ENCODE measurements at regions not wholly inside any gene's neighbourhood (a gene's known extent, or its start where the extent isn't known, plus 50 kb on each side); places are given as distances from the start of the nearest gene placed in this dataset.

- Histone ChIP-seq H3K4me3 (ENCODE audit: low read length) (no peak overlapping the region), H3K4me1 (ENCODE audit: insufficient read depth, low read length) (no peaks in the 10 kb centered on the region), H3K27me3 (ENCODE audit: control insufficient read depth in 1 of 2, insufficient read depth in 2 of 2, low read length in 2 of 2) (no peaks in the 10 kb centered on the region), H3K36me3 (ENCODE audit: insufficient read depth, low read length) (no peaks in the 10 kb centered on the region), H3K9me3 (ENCODE audit: control insufficient read depth in 1 of 2, insufficient read depth in 1 of 2, low read length in 2 of 2) (no peaks in the 10 kb centered on the region), H3K27ac (ENCODE audit: low read depth in 1 of 2, low read length in 2 of 2) (no peak overlapping the region)
- Mint-ChIP-seq H3K4me1 (ENCODE audit: low read depth) (no peaks in the 10 kb centered on the region), H3K9me3 (no peaks in the 10 kb centered on the region), H3K27me3 (peaks cover 16% of the 10 kb centered on the region), H3K4me3 (no peak overlapping the region), H3K36me3 (ENCODE audit: low read depth) (no peaks in the 10 kb centered on the region), H3K27ac (no peak overlapping the region)
- TF ChIP-seq CTCF (IDR thresholded peaks at IDR 0.05) = no peak
- ChIA-PET POLR2A (no interaction called here), CTCF (interaction anchor here (1.1 kb wide), 1 partner anchor 11 kb away, joined by 3 read pairs; no protein-coding TSS in a partner anchor)
- no peak for DNase-seq
- ATAC-seq (ENCODE audit: poor library complexity) = no peak
- intact Hi-C loops (cut with DNase I, micrococcal nuclease) = no loop called here
Measured at GRCh38 chr7:25995216-25995615, 156.8 kb upstream of the NFE2L3 start.

GRCh38 chr7:25996006-25996408, 156.0 kb upstream of the NFE2L3 start:
- H3K4me1 ChIP-seq (ENCODE audit: insufficient read depth, low read length) = no peaks in the 10 kb centered on the region
- DNase-seq (no peak), ATAC-seq (ENCODE audit: poor library complexity) (no peak)
- CTCF ChIA-PET = interaction anchor here (1.1 kb wide), 1 partner anchor 10 kb away, joined by 3 read pairs; no protein-coding TSS in a partner anchor
- H3K27me3 ChIP-seq (ENCODE audit: control insufficient read depth in 1 of 2, insufficient read depth in 2 of 2, low read length in 2 of 2) = no peaks in the 10 kb centered on the region
- H3K27ac Mint-ChIP-seq = no peak overlapping the region
- H3K4me3 Mint-ChIP-seq = no peak overlapping the region
- no peaks in the 10 kb centered on the region for H3K4me1 Mint-ChIP-seq (ENCODE audit: low read depth)
- H3K27ac ChIP-seq (ENCODE audit: low read depth in 1 of 2, low read length in 2 of 2) = no peak overlapping the region
- H3K4me3 ChIP-seq (ENCODE audit: low read length) = no peak overlapping the region
- no peaks in the 10 kb centered on the region for H3K36me3 Mint-ChIP-seq (ENCODE audit: low read depth)
- peaks cover 17% of the 10 kb centered on the region for H3K27me3 Mint-ChIP-seq
- H3K9me3 ChIP-seq (ENCODE audit: control insufficient read depth in 1 of 2, insufficient read depth in 1 of 2, low read length in 2 of 2) = no peaks in the 10 kb centered on the region
- no peaks in the 10 kb centered on the region for H3K36me3 ChIP-seq (ENCODE audit: insufficient read depth, low read length)
- no peak for TF ChIP-seq CTCF (IDR thresholded peaks at IDR 0.05)
- intact Hi-C loops (cut with DNase I, micrococcal nuclease) = no loop called here
- POLR2A ChIA-PET = no interaction called here
- no peaks in the 10 kb centered on the region for H3K9me3 Mint-ChIP-seq

- Mint-ChIP-seq H3K27me3 (peaks cover 29% of the 10 kb centered on the region), H3K4me1 (ENCODE audit: low read depth) (no peaks in the 10 kb centered on the region), H3K9me3 (no peaks in the 10 kb centered on the region), H3K36me3 (ENCODE audit: low read depth) (no peaks in the 10 kb centered on the region), H3K4me3 (no peak overlapping the region), H3K27ac (no peak overlapping the region)
- H3K4me3 ChIP-seq (ENCODE audit: low read length) = no peak overlapping the region
- DNase-seq (no peak), ATAC-seq (ENCODE audit: poor library complexity) (no peak)
- intact Hi-C loops (cut with DNase I, micrococcal nuclease) = no loop called here
- no peak for TF ChIP-seq CTCF (IDR thresholded peaks at IDR 0.05)
- no peaks in the 10 kb centered on the region for H3K4me1 ChIP-seq (ENCODE audit: insufficient read depth, low read length)
- CTCF ChIA-PET = no interaction called here
- no peak overlapping the region for H3K27ac ChIP-seq (ENCODE audit: low read depth in 1 of 2, low read length in 2 of 2)
- no peaks in the 10 kb centered on the region for H3K36me3 ChIP-seq (ENCODE audit: insufficient read depth, low read length)
- H3K27me3 ChIP-seq (ENCODE audit: control insufficient read depth in 1 of 2, insufficient read depth in 2 of 2, low read length in 2 of 2) = peaks cover 0 to 2% of the 10 kb centered on the region in 2 experiments
- H3K9me3 ChIP-seq (ENCODE audit: control insufficient read depth in 1 of 2, insufficient read depth in 1 of 2, low read length in 2 of 2) = no peaks in the 10 kb centered on the region
- POLR2A ChIA-PET = no interaction called here
Measured at GRCh38 chr7:25998499-25998898, 153.5 kb upstream of the NFE2L3 start.
